ENCODE measurements at regions not wholly inside any gene's neighbourhood (a gene's known extent, or its start where the extent isn't known, plus 50 kb on each side); places are given as distances from the start of the nearest gene placed in this dataset.

GRCh38 chr4:159950707-159951106 lies 847.8 kb downstream of the RAPGEF2 start (continued):
- TF ChIP-seq, protein P1, sequence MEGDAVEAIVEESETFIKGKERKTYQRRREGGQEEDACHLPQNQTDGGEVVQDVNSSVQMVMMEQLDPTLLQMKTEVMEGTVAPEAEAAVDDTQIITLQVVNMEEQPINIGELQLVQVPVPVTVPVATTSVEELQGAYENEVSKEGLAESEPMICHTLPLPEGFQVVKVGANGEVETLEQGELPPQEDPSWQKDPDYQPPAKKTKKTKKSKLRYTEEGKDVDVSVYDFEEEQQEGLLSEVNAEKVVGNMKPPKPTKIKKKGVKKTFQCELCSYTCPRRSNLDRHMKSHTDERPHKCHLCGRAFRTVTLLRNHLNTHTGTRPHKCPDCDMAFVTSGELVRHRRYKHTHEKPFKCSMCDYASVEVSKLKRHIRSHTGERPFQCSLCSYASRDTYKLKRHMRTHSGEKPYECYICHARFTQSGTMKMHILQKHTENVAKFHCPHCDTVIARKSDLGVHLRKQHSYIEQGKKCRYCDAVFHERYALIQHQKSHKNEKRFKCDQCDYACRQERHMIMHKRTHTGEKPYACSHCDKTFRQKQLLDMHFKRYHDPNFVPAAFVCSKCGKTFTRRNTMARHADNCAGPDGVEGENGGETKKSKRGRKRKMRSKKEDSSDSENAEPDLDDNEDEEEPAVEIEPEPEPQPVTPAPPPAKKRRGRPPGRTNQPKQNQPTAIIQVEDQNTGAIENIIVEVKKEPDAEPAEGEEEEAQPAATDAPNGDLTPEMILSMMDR (IDR thresholded peaks at IDR 0.05; ENCODE audit: control extremely low read depth in 1 of 3, insufficient read depth in 1 of 3, low read depth in 1 of 3, low read length in 3 of 3), result no peak
- TF ChIP-seq YY1 (IDR thresholded peaks at IDR 0.05; ENCODE audit: low read depth, low read length) (peak; percentile 43; the same call in 1 of the 2 replicates), CHD7 (IDR thresholded peaks at IDR 0.05; ENCODE audit: insufficient replicate concordance, low read length) (peak; percentile 71)

Measured in H1 (cell line).